Large intestine (tissue), 3 donors: ENCODE measurements at regions not wholly inside any gene's neighbourhood (a gene's known extent, or its start where the extent isn't known, plus 50 kb on each side); places are given as distances from the start of the nearest gene placed in this dataset.

Experiments
- DNase-seq, 2 donors: peaks; one replicate each; pipeline versions ENCODE4 v3.0.0 to v3.0.0-alpha.2; 2013
- H3K27ac ChIP-seq: one replicate; pipeline ENCODE4 v1.5.1; 2013; ENCODE audit warnings: low read length
- H3K27me3 ChIP-seq: 2 replicates; pipeline ENCODE4 v1.6.1; 2013; ENCODE audit warnings: low read length; ENCODE audit not compliant: control insufficient read depth, insufficient read depth
- H3K36me3 ChIP-seq: 2 replicates; pipeline ENCODE4 v1.6.1; 2013; ENCODE audit warnings: low read length; ENCODE audit not compliant: control insufficient read depth, insufficient read depth
- H3K4me1 ChIP-seq: one replicate; pipeline ENCODE4 v1.6.1; 2013; ENCODE audit warnings: low read length; ENCODE audit not compliant: control insufficient read depth, insufficient read depth
- H3K4me3 ChIP-seq: one replicate; pipeline ENCODE4 v1.5.1; 2013; ENCODE audit warnings: low read length
- H3K9me3 ChIP-seq: one replicate; pipeline ENCODE4 v1.6.1; 2013; ENCODE audit warnings: mild to moderate bottlenecking, low read depth, low read length, moderate library complexity; ENCODE audit not compliant: control insufficient read depth
- WGBS: methylation state at CpG from one replicate; pipeline ENCODE4 v1.1.5; 2013; ENCODE audit warnings: low lambda C conversion rate; ENCODE audit not compliant: insufficient coverage; 5-methylcytosine and 5-hydroxymethylcytosine counted together

DNA sequence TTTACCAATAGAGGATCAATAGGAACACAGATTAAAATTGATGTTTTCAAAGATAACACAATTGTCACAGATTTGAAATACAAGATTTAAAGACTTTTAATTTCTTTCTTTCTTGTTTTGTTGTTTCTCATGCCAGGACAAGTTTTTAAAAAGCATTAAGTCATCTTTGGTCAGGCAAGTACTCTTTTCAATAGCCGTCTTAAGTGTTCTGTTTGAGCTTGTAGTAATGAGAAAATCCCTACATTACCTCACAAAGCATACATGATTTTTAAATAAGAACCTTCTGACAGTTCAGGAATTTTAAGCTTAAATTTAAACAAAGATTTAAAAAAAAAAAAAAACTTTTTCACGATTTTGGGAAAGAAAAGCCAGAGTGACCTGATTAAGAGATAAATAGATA is 216.3 kb upstream of the PRR20A start:
- Histone ChIP-seq H3K36me3 (no peaks in the 10 kb centered on the region), H3K4me3 (no peak overlapping the region), H3K27ac (no peak overlapping the region), H3K4me1 (no peaks in the 10 kb centered on the region), H3K9me3 (no peaks in the 10 kb centered on the region), H3K27me3 (no peaks in the 10 kb centered on the region)
- DNase-seq, result no peak
- WGBS, result 78% methylated on average over 2 of the region's 2 CpGs

DNA sequence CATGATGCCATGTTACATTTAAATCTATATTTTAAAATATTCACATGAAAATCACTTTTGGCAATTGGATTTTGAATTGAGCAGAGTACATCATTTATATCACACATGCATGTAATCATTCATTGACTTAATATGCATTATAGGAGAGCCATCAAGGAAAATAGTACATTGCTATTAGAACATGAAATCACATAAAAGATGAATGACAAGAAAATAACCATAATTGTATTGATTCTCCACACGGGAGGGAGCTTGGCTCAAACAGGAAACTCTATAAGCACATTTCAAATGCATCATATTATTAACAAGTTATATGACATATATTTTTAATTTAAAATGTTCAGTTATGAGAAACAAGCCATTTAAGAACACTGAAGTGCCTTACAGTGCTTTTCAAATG is 208.6 kb upstream of the PRR20A start:
- no peaks in the 10 kb centered on the region for H3K4me1 ChIP-seq

DNA sequence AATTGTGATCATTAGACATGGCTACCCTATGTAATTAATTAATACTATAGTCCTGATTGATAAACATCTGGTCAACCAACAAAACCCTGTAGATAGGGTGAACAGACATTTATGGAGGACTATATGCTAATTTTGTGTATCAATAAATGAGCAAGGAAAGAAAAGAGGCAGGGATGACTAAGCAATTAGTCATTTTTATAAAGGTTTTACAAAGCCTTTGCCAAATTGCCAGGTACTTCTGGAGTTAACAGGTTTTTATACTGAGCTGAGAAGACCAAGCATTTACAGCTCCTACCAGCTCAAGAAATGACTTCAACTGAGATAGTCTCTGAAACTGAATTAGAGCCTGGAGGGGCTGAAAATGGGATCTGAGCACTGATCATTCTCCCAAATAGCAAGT is 186.8 kb upstream of the PRR20A start:
- Histone ChIP-seq H3K4me1 (no peaks in the 10 kb centered on the region), H3K27me3 (no peaks in the 10 kb centered on the region), H3K9me3 (no peaks in the 10 kb centered on the region), H3K4me3 (no peak overlapping the region), H3K36me3 (no peaks in the 10 kb centered on the region), H3K27ac (no peak overlapping the region)
- DNase-seq, result no peak

More for the DNA sequence above, 208.6 kb upstream of the PRR20A start:
- no peak for DNase-seq
- Histone ChIP-seq H3K9me3 (no peaks in the 10 kb centered on the region), H3K27me3 (no peaks in the 10 kb centered on the region), H3K4me3 (no peak overlapping the region), H3K36me3 (no peaks in the 10 kb centered on the region), H3K27ac (no peak overlapping the region)
- WGBS, result no CpG with 5 or more reads among the region's 1 CpG

DNA sequence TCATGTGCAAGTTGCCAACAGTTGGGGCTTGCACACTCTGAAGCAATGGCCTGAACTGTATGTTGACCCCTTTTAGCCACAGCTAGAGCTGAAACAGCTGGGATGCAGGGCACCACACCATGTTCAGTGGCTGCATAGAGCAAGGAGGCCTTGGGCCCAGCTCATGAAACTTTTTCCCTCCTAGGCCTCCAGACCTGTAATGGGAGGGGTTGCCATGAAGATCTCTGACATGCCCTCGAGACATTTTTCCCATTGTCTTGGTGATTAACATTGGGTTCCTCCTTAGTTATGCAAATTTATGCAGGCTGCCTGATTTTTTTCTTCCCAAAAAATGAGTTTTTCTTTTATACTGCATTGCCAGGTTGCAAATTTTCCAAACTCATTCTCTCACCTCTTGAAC is 165.1 kb upstream of the PRR20A start:
- H3K4me3 ChIP-seq, result no peak overlapping the region
- no CpG with 5 or more reads among the region's 1 CpG for WGBS
- no peak for DNase-seq
- no peaks in the 10 kb centered on the region for H3K9me3 ChIP-seq
- no peaks in the 10 kb centered on the region for H3K36me3 ChIP-seq
- no peaks in the 10 kb centered on the region for H3K4me1 ChIP-seq
- no peaks in the 10 kb centered on the region for H3K27me3 ChIP-seq
- H3K27ac ChIP-seq, result no peak overlapping the region

DNA sequence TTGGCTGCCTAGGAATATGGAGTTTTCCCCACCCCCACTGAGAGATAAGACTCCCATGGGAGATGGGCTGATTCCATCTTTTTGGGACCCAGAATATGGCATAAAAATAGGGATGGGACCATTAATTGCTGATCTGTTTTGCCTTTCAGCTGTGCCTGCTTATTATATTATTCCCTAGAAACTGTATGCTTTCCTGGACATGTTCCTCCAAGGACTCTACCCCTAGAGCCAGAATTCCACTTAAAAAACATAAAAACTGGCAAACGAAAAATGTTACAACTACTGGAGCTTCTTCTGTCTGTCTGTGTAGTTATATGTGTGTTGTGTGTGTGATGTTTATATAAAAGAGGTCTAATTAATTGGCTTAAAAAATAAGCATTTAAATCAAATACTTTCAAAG is 159.9 kb upstream of the PRR20A start:
- Histone ChIP-seq H3K4me3 (no peak overlapping the region), H3K9me3 (no peaks in the 10 kb centered on the region), H3K27ac (no peak overlapping the region), H3K27me3 (no peaks in the 10 kb centered on the region), H3K36me3 (no peaks in the 10 kb centered on the region), H3K4me1 (no peaks in the 10 kb centered on the region)
- no peak for DNase-seq
- WGBS, result no CpG with 5 or more reads among the region's 1 CpG

DNA sequence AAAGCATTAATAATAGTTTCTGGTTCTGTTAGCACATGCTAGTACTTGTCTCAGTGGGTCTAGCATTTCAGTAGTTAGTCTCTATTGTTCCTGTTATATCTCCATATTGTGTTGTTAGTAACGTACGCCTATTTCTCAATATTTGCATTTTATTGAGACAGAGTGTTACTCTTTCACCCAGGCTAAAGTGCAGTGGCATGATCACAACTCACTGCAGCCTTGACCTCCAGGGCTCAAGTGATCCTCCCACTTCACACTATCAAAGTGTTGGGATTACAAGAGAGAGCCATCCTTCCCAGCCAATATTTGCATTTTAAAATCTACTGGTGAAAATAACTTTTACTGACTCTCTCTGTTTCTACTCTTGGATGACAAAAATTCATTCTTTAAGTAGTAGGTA is 154.6 kb upstream of the PRR20A start:
- Histone ChIP-seq H3K4me3 (no peak overlapping the region), H3K36me3 (no peaks in the 10 kb centered on the region), H3K27me3 (no peaks in the 10 kb centered on the region), H3K9me3 (no peaks in the 10 kb centered on the region), H3K4me1 (no peaks in the 10 kb centered on the region), H3K27ac (no peak overlapping the region)
- no peak for DNase-seq
- 80% methylated on average over 2 of the region's 2 CpGs for WGBS

DNA sequence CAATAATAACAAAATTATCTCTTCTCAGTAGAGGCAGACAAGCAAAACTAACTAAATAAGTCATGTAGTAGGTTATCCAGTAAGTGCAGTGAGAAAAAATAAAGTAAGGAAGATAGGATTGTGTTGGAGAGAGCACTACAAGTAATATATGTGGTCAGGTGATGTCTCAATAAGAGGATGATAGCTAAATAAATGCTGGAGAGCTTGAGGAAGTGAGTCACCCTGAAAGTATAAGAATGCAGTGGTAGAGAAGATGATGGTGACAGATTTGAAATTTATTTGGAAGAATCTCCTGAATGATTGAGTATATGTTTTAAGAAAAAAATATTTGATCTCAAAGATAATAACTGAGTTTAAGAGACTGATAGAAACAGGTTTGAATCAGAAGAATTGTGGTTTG is 152.2 kb upstream of the PRR20A start:
- Histone ChIP-seq H3K36me3 (no peaks in the 10 kb centered on the region), H3K27ac (no peak overlapping the region), H3K9me3 (no peaks in the 10 kb centered on the region), H3K27me3 (no peaks in the 10 kb centered on the region), H3K4me1 (no peaks in the 10 kb centered on the region), H3K4me3 (no peak overlapping the region)
- no peak for DNase-seq

DNA sequence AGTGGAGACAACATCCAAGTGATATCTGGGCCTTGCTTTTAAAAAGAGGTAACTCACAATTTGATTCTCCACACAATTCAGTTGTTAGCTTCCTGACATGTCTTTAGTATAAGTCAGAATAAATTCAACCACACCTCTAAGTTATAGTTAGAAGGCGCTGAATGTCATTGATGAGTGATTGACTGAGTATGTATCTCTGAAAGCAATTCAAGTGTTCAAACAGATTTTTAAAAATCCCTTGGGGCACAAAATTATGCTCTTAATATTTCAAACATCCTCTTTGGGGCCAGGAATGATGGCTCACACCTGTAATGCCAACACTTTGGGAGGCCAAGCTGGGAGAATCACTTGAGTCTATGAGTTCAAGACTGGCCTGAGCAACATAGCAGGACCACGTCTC is 137.0 kb upstream of the PRR20A start:
- WGBS, result 90% methylated on average over 2 of the region's 2 CpGs
- Histone ChIP-seq H3K27ac (no peak overlapping the region), H3K4me1 (no peaks in the 10 kb centered on the region), H3K27me3 (no peaks in the 10 kb centered on the region), H3K36me3 (no peaks in the 10 kb centered on the region), H3K9me3 (no peaks in the 10 kb centered on the region), H3K4me3 (no peak overlapping the region)
- DNase-seq, result no peak

DNA sequence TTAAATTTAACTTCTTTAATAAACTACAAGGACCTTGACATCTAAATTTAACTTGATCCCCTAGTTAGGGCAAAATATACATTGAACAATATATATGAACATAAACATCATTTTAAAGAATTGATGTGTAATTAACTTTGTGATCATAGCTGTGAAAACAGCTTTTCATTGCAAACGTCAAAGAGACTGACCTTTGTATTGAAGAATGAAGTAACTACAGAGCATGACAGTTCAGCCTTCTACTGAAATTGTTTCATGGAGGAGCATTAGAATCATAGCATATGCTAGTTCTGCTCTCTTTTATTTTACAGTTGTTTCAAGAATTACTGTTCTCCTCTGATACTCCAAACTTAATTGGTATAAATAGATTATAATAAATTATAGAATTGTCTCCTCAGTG is 123.4 kb upstream of the PRR20A start:
- Histone ChIP-seq H3K4me3 (no peak overlapping the region), H3K4me1 (no peaks in the 10 kb centered on the region), H3K9me3 (no peaks in the 10 kb centered on the region), H3K27me3 (no peaks in the 10 kb centered on the region), H3K27ac (no peak overlapping the region), H3K36me3 (no peaks in the 10 kb centered on the region)
- WGBS, result no CpG with 5 or more reads among the region's 1 CpG
- no peak for DNase-seq

DNA sequence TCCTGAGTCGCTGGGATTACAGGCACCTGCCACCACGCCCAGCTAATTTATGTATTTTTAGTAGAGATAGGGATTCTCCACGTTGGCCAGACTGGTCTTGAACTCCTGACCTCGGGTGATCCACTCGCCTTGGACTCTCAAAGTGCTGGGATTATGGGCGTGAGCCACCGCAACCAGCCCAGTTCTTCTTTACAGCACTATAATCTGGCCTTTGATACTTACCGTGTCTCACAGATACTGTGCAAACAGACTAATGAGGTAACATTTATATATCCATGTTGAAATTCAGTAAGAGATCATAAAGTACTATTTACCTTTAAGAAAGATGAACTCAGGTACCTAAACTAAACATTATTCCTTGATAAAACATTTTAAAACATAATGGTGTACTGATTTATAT is 121.8 kb upstream of the PRR20A start:
- no peak overlapping the region for H3K27ac ChIP-seq
- H3K27me3 ChIP-seq, result no peaks in the 10 kb centered on the region
- H3K36me3 ChIP-seq, result no peaks in the 10 kb centered on the region
- no peaks in the 10 kb centered on the region for H3K4me1 ChIP-seq
- no CpG with 5 or more reads among the region's 8 CpGs for WGBS
- H3K4me3 ChIP-seq, result no peak overlapping the region
- H3K9me3 ChIP-seq, result no peaks in the 10 kb centered on the region
- DNase-seq, result no peak

DNA sequence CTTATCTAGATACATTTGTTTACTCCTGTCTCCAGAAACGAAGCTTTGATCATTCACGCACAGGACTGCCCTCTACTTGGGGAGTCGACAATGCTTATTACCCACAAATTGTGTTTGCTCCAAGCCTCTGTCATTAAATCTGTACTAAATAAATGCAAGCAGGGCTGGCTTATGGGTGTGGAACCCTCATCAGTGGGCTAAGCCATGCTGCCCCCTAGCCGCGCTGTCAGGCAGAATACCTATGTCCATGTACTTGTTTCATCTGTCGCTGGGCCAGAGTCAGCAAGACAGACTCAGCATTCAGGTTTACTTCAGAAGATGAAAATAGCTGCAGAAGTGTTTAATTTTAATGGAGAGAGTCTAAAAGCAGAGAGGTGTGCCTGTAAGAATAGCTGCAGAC is 110.0 kb upstream of the PRR20A start:
- Histone ChIP-seq H3K4me1 (no peaks in the 10 kb centered on the region), H3K36me3 (no peaks in the 10 kb centered on the region), H3K27ac (no peak overlapping the region), H3K4me3 (no peak overlapping the region), H3K27me3 (no peaks in the 10 kb centered on the region), H3K9me3 (no peaks in the 10 kb centered on the region)
- WGBS, result no CpG with 5 or more reads among the region's 6 CpGs
- DNase-seq, result no peak
